ENCODE measurements at regions not wholly inside any gene's neighbourhood (a gene's known extent, or its start where the extent isn't known, plus 50 kb on each side); places are given as distances from the start of the nearest gene placed in this dataset.

GRCh38 chr4:134958862-134959261, 757.3 kb upstream of the PABPC4L start:
- no peak overlapping the region for H3K4me3 ChIP-seq
- 13% methylated on average over 1 of the region's 1 CpG for WGBS (ENCODE audit: missing lambda C conversion rate)
- H3K4me2 ChIP-seq = no peak overlapping the region
- DNase-seq (ENCODE audit: low read depth in 1 of 2, low spot score in 1 of 2) = no peak
- no peak for ATAC-seq
- no peaks in the 10 kb centered on the region for H3K4me1 ChIP-seq
- FAIRE-seq = no peak
- ChIA-PET POLR2A (no interaction called here), CTCF (no interaction called here)
- no peaks in the 10 kb centered on the region for H3K9me3 ChIP-seq
- no peak overlapping the region for H3K27ac ChIP-seq
- no peak for TF ChIP-seq KDM5A (IDR thresholded peaks at IDR 0.05)
- TF ChIP-seq ATOH8 (CRISPR knock-in tag; IDR thresholded peaks at IDR 0.05; ENCODE audit: low read depth) = no peak
- no peak for TF ChIP-seq NPAS2 (CRISPR knock-in tag; IDR thresholded peaks at IDR 0.05; ENCODE audit: borderline replicate concordance)
- no peak for TF ChIP-seq EHMT2 (IDR thresholded peaks at IDR 0.05; ENCODE audit: low read depth)
- no peak for TF ChIP-seq FOSB (CRISPR knock-in tag; IDR thresholded peaks at IDR 0.05)
- no peak for TF ChIP-seq RCOR1 (IDR thresholded peaks at IDR 0.05; ENCODE audit: low read depth, low read length)
- TF ChIP-seq RARB (CRISPR knock-in tag; IDR thresholded peaks at IDR 0.05) = no peak
- TF ChIP-seq MAFK (IDR thresholded peaks at IDR 0.05; ENCODE audit: partially characterized antibody) = no peak
- TF ChIP-seq MYC (IDR thresholded peaks at IDR 0.05; ENCODE audit: borderline replicate concordance, low read length) = no peak
- TF ChIP-seq POLR2A (IDR thresholded peaks at IDR 0.05; ENCODE audit: low read length) = no peak
- TF ChIP-seq TFCP2L1 (CRISPR knock-in tag; IDR thresholded peaks at IDR 0.05) = no peak
- no peak for TF ChIP-seq CBX8 (IDR thresholded peaks at IDR 0.05)
- no peak for TF ChIP-seq E2F6 (IDR thresholded peaks at IDR 0.05; ENCODE audit: borderline replicate concordance, low read depth)
- no peak for TF ChIP-seq BHLHE40 (IDR thresholded peaks at IDR 0.05; ENCODE audit: low read depth, low read length)

- Histone ChIP-seq H3K4me3 (no peak overlapping the region), H3K27ac (no peak overlapping the region), H3K4me1 (no peaks in the 10 kb centered on the region), H3K4me2 (no peak overlapping the region), H3K9me3 (no peaks in the 10 kb centered on the region)
- ChIA-PET CTCF (no interaction called here), POLR2A (no interaction called here)
- ATAC-seq (no peak), FAIRE-seq (no peak), DNase-seq (ENCODE audit: low read depth in 1 of 2, low spot score in 1 of 2) (no peak)
- WGBS (ENCODE audit: missing lambda C conversion rate) = 11% methylated on average over 1 of the region's 1 CpG
- no peak for TF ChIP-seq TP53 (CRISPR knock-in tag; IDR thresholded peaks at IDR 0.05)
- no peak for TF ChIP-seq ZSCAN20 (CRISPR knock-in tag; IDR thresholded peaks at IDR 0.05)
- no peak for TF ChIP-seq ZFP36 (IDR thresholded peaks at IDR 0.05; ENCODE audit: borderline replicate concordance, partially characterized antibody)
- no peak for TF ChIP-seq RCOR1 (IDR thresholded peaks at IDR 0.05; ENCODE audit: low read depth, low read length)
- TF ChIP-seq JUNB (IDR thresholded peaks at IDR 0.05) = no peak
- TF ChIP-seq EHMT2 (IDR thresholded peaks at IDR 0.05; ENCODE audit: low read depth) = no peak
- TF ChIP-seq FOSL2 (IDR thresholded peaks at IDR 0.05) = no peak
- no peak for TF ChIP-seq FOSL2 (CRISPR knock-in tag; IDR thresholded peaks at IDR 0.05)
- TF ChIP-seq POLR2AphosphoS2 (conservative IDR thresholded peaks at IDR 0.05; ENCODE audit: low read length) = no peak
Measured at GRCh38 chr4:134955059-134955458, 753.5 kb upstream of the PABPC4L start.

GRCh38 chr4:134952775-134953174, 751.2 kb upstream of the PABPC4L start:
- CTCF ChIA-PET = no interaction called here
- FAIRE-seq = no peak
- POLR2A ChIA-PET = no interaction called here

More at GRCh38 chr4:134952775-134953174, 751.2 kb upstream of the PABPC4L start:
- Histone ChIP-seq H3K4me3 (no peak overlapping the region), H3K4me1 (no peaks in the 10 kb centered on the region), H3K4me2 (no peak overlapping the region), H3K27ac (no peak overlapping the region), H3K9me3 (no peaks in the 10 kb centered on the region)
- ATAC-seq (no peak), DNase-seq (ENCODE audit: low read depth in 1 of 2, low spot score in 1 of 2) (no peak)
- 69% methylated on average over 18 of the region's 21 CpGs for WGBS (ENCODE audit: missing lambda C conversion rate)
- TF ChIP-seq BCL3 (IDR thresholded peaks at IDR 0.05) (no peak), HOXB5 (CRISPR knock-in tag; IDR thresholded peaks at IDR 0.05) (no peak), EHF (CRISPR knock-in tag; IDR thresholded peaks at IDR 0.05) (no peak), ZNF302 (CRISPR knock-in tag; IDR thresholded peaks at IDR 0.05) (no peak), KDM1A (IDR thresholded peaks at IDR 0.05; ENCODE audit: low read depth) (no peak), NR3C1 (IDR thresholded peaks at IDR 0.05) (no peak), KDM5A (IDR thresholded peaks at IDR 0.05) (no peak)

All from A549 (cell line).